C4-2B (cell line): ENCODE measurements at regions not wholly inside any gene's neighbourhood (a gene's known extent, or its start where the extent isn't known, plus 50 kb on each side); places are given as distances from the start of the nearest gene placed in this dataset.

ENCODE experiments used
- CTCF ChIP-seq: fragments of 450-650 bp; conservative IDR thresholded peaks from 2 replicates; pipeline ENCODE4 v1.5.1; 2017; ENCODE audit warnings: mild to moderate bottlenecking
- ZFX ChIP-seq: fragments of 450-650 bp; IDR thresholded peaks from 2 replicates; pipeline ENCODE4 v1.6.1; 2017

DNA sequence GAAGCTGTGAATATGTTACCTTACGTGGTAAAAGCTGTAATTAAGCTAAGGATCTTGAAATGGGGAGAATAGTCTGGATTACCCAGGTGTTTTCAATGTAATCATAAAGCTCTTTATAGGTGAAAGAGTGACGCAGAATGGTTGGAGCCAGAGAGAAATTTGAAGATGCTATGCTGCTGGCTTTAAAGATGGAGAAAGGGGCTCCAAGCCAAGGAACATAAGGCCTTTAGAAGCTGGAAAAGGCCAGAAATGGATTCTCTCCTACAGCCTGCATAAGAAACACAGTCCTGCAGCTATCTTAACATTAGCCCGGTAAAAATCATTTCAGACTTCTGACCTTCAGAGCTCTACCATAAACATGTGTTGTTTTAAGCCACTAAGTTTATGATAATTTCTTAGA lies 243.3 kb upstream of the VLDLR start:
- TF ChIP-seq CTCF (no peak), ZFX (no peak)
